PFSK-1 (cell line): ENCODE measurements at regions not wholly inside any gene's neighbourhood (a gene's known extent, or its start where the extent isn't known, plus 50 kb on each side); places are given as distances from the start of the nearest gene placed in this dataset.

Experiments used
- POLR2AphosphoS5 ChIP-seq: IDR thresholded peaks from 2 replicates; pipeline ENCODE4 v1.6.1; 2012; ENCODE audit warnings: low read depth, mild to moderate bottlenecking, control low read depth, low read length, moderate library complexity
- TAF1 ChIP-seq: IDR thresholded peaks from 2 replicates; pipeline ENCODE4 v1.6.1; 2012; ENCODE audit warnings: low read length, control low read depth, borderline replicate concordance; ENCODE audit not compliant: insufficient read depth

DNA sequence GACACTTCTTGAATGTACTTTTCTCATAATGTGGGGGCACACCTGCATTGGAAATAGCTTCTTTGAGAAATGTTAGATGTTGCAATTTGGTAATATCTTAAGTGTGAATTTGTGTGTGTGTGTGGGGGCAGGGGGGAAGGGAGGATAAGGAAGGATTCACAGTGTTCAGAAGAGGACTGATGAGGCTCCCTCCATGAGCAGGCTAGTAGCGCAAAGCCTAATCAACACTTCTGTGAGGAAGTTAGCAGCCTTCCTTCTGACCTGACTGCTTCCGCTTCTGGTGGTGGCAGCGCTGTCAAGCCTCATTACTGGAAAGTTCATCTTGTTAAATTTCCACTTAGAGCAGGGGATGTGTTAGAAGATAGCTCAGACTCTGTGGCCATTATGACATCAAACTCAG lies 295.4 kb upstream of the SPRED2 start:
- TF ChIP-seq POLR2AphosphoS5, result no peak
- no peak for TF ChIP-seq TAF1
